SKM-1 (cell line): ENCODE measurements at regions not wholly inside any gene's neighbourhood (a gene's known extent, or its start where the extent isn't known, plus 50 kb on each side); places are given as distances from the start of the nearest gene placed in this dataset.

Experiments used
- DNase-seq: peaks from one replicate; lab custom pipeline; 2025; ENCODE audit not compliant: unreplicated experiment; lab: John Stamatoyannopoulos, UW

DNA sequence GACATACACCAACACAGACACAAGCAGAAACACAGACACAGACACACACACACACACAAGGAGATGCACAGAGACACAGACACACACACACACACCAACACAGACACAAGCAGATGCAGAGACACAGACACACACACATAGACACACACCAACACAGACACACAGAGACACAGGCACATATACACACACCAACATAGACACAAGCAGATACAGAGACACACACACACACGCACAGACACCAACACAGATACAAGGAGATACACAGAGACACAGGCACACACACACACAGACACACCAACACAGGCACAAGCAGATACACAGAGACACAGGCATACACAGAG, 347.2 kb upstream of the KLF6 start:
- DNase-seq = no peak

DNA sequence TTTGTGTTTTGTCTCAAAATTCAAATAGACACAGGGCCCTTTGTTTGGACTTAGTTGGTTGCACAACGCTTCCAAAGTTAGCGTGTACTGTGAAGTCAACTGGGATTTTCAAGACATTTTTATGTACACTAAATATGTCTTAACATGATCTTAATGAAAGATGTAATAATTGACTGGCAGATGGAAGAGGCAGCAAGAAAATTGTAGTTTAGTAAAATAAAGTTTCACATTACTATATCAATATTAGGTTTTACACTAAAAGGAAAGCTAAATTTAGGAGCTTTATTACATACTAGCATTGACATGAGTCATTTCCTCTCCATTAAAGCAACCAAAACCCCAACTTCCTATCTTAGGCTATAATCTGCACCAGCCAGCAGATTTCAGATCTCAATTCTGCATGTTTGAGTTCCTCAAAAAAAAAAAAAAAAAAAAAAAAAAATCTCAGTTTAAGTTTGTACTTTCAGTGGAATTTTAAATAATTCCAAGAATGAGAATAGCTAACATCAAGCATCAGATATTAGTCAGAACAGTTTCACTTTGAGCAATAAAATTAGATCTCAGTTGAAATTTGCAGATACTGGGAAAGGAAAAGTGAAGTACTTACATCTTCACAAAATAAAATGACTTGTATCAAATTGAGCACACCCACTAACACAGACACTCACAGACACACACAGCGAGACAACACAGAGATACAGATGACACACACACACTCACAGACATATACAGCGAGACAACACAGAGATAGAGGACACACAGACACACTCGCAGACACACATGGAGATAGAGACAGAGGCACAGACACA, 346.6 kb upstream of the KLF6 start:
- peak; percentile 29 for DNase-seq

DNA sequence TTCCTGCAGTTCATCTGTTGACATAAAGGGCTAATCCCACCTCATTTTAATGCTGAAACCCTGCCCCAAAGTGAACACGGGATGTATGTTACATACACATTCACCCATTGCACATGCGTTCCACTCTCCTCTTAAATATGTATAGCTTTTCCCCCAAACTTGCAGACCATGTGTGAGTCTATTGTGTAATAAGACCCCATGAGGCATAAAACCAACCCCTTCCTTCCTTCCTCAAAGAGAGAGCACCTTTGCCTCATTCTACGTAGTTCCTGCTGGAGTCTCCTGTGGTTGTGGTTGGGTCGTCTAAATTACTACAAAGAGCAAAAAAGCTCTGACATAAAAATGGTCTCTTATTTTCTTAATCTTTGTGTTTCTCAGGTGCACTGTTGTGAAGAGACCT, 345.7 kb upstream of the KLF6 start:
- peak; percentile 1 for DNase-seq

DNA sequence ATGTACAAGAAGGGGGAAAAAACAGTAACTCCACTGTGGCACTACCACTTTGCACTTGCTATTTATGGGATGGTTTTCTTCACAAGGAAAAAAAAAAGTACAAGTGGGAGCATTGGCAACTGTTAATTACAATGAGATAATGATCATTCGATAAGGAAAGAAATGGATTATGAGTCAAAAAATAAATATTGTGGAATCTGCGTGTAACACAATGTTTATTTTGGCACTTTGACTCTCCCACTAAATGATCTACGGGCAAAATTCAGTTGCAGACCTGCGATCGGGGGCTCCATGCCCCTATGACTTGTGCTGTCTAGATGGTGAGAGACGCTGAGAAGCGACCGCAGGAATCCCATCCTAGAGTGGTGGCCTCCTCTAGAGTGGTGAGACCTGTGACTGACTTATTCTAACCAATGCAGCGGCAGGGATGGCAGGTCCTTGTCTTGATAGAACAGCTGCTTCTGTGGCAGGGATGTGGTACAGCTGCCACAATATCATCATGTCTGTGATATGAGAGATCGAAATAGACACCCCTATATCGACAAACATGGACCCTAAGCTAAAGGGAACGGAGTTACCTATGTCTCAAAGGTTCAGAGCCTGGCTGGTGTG, 345.0 kb upstream of the KLF6 start:
- DNase-seq = no peak

DNA sequence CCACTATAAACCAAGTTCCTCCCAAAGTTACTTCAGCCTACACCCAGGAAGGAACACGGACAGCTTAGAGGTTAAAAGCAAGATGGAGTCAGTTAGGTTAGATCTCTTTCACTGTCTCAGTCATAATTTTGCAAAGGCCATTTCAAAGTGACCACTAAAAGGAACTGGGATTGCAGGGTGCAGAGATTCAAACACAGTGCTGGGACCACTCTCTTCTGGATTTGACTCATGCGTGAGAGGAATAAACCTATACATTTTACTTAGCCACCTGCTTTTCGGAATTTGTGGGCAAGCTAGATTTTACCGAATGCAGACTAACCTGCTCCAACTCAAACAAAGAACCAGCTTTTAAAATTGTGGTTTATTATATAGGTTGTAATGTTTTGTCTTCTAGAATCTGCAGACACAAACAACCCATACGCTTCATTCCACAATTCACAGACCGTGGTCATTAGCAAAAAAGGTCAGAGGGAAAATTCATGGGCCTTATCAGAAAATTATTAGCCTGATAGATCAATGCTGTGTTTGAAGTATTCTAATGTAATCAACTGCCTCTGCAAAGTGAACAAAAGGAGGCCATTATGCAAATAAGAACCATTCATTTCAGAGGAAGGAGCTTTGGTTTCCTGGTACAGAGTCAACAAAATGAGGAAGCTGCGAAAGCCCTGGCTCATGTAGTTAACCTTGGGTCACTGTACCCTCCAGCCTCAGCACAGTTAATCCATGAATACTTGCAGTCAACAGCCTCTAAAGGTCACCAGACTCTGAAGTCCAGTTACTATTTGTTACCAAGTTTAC, 342.7 kb upstream of the KLF6 start:
- DNase-seq = peak; percentile 55

DNA sequence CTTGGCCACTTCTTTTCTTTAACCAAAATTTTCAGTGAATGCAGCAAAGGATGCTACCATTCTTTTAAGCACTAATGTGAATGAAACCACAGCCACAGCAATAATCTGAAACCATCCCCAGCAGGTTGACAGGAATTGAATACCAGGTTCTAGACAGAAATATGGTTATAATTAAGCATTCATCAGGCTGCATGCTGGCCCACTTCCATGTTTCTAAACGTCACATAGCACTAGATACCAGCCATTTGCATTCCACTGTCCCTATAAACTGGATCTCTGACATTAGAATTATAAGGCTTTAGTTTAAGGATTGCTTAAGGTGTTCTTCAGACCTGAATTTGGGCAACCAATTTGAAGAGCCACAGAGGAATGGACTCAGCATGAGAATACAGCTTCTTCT, 340.8 kb upstream of the KLF6 start:
- DNase-seq = no peak

DNA sequence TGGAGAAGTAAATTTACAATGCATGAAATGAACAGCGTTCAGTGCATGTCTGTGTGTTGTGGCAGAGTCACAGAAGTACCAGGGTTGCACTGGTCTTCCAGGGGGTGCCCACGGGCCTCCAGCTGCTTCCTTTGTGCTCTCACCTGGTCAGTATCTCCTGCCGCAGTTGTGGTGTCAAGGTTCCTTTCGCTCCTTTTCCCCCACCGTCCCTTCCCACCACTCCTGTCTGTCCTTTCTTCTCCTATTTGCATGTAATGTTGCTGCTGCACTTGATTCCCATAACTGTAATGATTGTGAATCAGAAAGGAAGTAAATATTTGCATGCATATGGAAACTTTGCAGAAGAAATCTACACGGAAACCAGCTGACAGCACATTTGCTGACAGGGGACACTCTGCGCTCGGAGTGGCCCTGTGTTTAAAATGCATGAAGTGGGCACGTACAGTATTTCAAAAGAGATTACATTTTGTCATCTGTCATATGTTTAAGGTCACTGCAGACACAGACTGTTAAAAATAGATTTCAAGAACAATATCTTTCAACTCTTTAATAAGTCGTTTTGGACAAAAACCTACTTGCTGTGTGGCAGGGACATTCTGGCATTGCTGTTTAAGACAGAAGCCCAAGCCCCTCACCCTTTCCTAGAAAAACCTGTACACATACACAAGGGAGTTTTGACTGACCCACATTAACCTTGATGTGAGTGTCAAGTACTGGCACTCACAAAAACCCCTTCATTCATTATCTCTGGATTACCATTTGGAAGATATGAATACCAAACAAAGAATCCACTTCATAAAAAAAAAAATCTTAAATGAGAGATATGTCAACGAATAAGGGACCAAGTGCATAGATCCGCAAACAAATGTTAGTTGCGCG, 336.7 kb upstream of the KLF6 start:
- DNase-seq = no peak

DNA sequence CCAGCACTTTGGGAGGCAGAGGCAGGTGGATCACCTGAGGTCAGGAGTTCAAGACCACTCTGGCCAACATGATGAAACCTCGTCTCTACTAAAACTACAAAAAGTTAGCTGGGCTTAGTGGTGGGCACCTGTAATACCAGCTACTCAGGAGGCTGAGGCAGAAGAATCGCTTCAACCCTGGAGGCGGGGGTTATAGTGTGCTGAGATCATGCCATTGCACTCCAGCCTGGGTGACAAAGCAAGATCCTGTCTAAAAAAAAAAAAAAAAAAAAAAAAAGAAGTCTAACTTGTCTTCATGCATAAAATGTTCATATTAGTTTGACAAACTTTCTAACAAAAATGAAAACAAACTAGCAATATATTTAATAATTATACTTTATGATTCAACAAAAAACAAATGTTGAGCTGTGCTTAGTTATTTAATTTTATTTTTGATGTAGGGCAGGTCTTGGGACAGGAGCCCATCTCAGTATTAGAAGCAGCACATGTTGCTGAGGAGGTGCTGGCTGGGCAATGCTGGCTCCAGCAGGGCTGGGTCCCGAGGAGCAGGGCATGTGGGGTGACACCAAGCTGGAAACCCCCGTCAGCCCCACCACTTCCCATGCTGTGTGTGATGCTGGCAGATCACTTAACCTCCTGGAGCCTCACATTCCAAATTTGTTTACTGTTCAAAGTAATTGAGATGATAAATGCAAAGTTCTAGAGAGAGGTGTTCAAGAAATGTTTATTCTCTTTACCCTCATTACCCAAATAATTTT, 335.3 kb upstream of the KLF6 start:
- no peak for DNase-seq

DNA sequence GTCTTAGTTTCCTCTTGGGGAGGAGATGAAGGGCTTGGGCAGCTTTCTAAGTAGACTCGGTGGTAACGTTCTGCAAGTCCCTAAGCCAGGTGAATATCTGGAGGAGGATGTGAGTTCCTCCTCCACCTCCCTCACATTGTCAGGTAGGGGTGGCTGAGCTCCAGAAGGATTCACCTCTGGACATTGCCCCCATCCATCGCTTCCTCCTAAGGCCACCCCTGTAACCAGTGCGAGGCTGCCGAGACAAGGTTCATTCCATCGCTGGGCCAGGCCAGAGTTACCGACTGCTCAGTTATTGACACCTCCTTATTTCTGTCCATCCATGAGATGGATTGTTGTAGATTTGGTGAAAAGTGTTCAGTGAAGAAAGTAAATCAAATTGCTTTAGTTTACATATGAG, 334.1 kb upstream of the KLF6 start:
- no peak for DNase-seq

DNA sequence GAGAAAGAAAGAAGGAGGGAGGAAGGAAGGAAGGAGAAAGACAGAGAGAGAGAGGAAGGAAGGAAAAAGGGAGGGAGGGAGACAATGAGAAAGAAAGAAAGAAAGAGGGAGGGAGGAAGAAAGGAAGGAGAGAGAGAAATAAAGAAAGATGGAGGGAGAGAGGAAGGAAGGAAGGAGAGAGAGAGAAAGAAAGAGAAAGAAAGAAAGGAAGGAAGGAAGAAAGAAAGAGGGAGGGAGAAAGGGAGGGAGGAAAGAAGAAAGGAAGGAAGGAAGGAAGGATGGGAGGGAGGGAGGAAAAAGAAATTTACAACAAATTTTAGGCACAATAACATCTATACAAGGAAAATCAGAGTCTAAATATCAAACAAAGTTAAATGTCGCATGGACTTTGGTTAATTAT, 332.6 kb upstream of the KLF6 start:
- DNase-seq = no peak

DNA sequence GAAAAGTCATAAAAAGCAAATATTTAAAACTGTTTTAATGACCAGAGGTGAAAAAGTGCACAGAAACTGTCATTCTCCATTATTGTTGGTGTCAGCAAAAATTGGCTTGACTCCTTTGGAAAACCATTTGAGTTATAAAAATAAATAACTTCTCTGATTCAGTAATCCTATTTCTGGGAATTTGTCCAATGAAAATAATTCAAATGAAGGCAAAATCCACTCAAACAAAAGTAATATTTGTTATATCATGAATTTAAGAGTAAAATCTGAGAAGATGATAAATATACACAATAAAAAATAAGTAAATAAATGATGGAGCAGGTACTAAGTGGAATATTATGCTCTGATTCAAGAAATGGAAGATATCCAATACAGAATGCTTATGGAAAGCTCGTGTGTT, 326.6 kb upstream of the KLF6 start:
- no peak for DNase-seq

DNA sequence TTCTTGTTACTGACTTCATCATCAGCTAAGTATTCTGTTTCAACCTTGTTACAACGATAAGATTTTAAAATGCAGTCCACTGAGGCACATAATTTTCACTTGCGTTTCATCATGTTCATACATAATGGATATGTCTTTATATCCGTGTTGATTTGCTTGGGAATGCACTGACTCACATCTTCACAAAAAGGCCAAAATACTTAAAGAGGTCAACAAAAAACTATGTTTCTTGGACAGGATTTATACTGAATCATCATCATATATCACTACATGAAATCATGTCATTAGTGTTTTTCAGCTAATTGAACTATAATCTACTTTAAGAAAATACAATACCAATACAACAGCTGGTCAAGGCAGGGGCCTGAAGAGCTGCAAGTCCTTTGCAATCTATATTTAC, 324.5 kb upstream of the KLF6 start:
- DNase-seq = no peak

DNA sequence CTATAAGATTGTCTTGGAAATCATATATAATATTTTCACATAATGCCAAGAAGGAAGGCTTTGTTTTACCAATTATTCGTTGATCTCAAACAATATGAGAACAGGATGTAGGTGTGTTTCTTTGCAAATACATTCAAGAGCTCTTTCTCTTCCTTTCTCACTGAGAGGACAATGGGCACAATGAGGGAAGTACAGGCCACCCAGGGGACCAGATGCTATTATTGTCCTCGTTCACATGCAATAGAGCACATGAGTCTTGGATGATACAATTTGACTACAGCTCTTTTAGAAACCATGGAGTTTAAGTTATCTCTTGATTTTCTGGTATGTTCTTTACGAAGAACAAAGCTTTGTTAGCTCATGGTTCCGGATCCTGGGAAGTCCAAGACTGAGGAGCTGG, 323.7 kb upstream of the KLF6 start:
- no peak for DNase-seq

DNA sequence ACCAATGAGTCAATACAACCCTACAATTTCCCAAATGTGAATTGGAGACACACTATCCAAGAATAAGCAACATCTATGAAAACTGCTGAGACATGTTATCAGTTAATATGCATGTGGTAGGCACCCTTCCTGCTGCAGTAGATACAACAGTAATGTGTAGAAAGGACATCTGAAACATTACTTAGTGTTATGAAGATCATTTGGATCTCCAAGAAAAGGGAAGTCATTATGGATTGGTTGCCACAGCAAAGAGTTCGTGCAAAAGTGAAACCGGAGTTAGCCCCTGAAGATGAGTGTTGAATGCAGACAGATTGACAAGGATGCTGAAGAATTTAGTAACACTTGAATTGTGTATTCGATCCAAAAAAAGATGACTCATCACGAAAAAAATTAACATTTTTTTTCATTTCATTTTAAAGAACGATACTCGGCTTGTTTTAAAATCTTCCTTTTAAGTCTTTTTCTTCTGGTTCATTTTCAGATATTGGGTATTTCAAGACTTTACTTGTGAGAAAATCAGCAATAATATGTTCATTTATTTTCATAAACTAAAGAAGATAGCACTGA, 322.4 kb upstream of the KLF6 start:
- peak; percentile 0 for DNase-seq

DNA sequence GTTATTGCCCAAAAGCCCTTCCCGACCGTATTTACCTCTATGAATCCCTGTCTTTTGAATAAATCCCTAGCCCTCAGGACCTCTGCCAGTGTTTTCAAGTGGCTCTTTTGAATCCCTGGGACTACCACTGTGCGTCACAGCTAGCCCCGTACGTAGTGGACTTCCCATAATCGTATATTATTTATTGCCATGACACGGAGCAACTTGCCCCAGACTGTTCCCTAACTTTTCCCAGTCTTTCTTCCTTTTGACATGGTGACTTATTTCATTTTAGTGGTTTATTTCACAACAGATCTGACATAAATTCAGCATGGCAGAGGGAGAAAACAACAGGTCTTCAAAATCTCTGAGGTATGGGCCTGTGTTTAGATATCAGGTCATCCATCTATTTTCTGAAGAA, 318.6 kb upstream of the KLF6 start:
- DNase-seq = no peak

DNA sequence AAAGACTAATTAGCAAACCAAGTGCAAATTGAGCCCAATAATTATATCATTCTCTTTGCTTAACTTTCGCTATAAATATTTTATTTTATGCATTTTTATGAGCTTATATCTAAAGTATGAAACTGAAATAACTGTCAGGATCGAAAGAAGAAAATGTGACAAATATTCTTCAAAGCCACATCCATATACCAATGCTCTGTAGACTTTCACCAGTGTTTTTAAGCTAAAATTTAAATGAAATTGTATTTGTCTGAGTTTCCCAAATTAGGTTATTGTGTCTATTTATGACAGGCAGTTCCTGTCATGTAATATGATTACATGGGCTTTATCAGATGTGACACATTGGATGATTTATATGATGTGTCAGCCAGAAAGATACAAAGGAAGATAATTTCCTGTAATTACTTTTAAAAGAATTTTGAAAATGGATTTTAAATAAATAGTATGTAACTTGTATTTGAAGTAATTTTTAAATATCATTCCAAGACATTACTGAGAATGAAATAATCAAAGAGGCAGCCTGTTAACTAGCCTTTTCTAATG, 317.9 kb upstream of the KLF6 start:
- no peak for DNase-seq

DNA sequence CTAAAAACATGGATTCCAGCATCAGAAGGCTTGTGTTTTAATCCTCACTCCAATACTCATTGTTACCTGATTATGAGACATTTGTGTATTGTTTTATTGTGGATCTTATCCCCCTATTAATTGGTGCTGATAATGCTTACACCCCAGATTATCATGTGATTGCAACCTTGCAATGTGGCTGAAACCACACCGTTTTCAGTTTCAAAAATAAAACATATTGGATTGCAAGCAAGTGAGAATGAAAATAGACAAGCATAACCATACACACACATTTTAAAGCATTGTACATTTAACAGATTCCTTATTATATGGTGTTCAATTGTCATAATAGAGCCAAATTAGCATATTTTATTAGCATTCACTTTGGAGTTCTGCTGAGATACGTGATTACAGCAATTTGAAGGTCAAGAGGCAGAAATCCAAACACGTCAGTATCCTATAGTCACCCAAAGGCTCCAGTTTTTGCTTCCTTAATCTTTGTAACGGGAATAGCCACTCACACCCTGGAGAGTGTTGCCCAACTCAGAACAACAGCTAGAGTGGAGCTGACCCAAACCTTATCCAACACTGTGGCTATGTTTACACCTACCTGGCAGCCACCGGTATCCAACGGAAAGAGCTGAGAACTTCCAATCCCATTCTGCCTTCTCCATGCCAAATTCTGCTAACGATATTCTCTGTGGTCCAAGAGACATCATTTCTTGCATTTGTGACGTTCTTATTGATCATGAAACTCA, 317.1 kb upstream of the KLF6 start:
- no peak for DNase-seq

DNA sequence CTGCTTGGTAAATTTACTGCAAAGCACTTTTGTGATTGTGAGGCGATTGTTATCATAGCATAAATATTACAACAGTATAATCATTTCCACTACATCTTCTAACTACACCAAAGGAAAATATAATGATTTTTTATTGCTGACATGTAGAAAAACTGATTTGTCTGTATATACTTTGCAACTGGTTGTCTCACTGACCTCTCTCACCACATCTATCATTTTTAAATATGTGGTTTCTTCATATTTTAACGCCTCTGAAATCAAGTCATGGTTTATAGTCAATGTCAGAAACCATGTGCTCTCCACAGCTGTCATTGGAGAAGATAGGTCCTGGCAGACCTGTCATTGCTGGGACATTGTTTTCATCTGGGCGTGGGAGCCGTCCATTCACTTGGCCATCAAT, 315.4 kb upstream of the KLF6 start:
- no peak for DNase-seq

DNA sequence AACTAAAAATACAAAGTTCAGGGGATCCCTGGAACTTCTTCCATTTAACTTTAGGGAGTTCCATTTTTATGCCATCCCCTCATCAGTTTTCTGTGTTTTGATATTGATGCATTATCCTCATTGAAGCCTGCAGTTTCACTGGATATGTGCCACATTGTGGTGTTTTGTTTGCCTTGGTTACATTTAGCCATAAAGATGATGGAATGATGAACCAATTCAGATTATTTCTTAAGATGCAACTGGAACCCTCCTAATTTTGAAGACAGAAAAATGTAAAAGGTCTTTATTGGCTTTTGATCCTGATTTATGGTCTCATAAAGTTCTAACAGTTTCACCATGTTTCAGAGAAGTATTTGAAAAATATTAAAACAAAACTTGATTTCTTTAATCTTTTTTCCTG, 314.2 kb upstream of the KLF6 start:
- DNase-seq = no peak
